Naive thymus-derived CD4-positive, alpha-beta T cell (primary cell): ENCODE measurements at regions not wholly inside any gene's neighbourhood (a gene's known extent, or its start where the extent isn't known, plus 50 kb on each side); places are given as distances from the start of the nearest gene placed in this dataset.

Experiments used
- ATAC-seq: fragments of 150-1000 bp; cut with Tn5 transposase; 2 replicates; pipeline ENCODE4 v1.10.0; 2021; ENCODE audit warnings: mild to moderate bottlenecking, moderate library complexity
- CTCF ChIA-PET: fragments of 350-600 bp; sonication (Branson Sonifier 250); formaldehyde crosslinking; loops from one replicate; lab custom pipeline; 2021; ENCODE audit warnings: antibody characterized with exemption; lab: Charles Lee
- POLR2A ChIA-PET: fragments of 350-600 bp; sonication (Branson Sonifier 250); formaldehyde crosslinking; loops from one replicate; lab custom pipeline; 2021; ENCODE audit warnings: antibody characterized with exemption, inconsistent platforms; lab: Charles Lee
- DNase-seq, 9 donors: peaks; one replicate each; pipeline versions ENCODE4 v3.0.0 to v3.0.0-alpha.2; 2020 to 2022; ENCODE audit warnings: mixed read lengths in 1 of 9
- H3K27ac ChIP-seq: one replicate; pipeline ENCODE4 v1.7.0; 2013; ENCODE audit warnings: mild to moderate bottlenecking, low read depth, low read length, moderate library complexity
- H3K27me3 ChIP-seq, 2 donors: one replicate each; pipeline ENCODE4 v1.7.0; 2013; ENCODE audit warnings: low read length in 2 of 2, mild to moderate bottlenecking in 2 of 2, moderate library complexity in 2 of 2; ENCODE audit not compliant: control insufficient read depth in 2 of 2, insufficient read depth in 2 of 2
- H3K36me3 ChIP-seq, 3 experiments: 1 replicate in 2 of 3; 2 replicates in 1 of 3; pipeline ENCODE4 v1.7.0; 2013; ENCODE audit warnings: low read length in 3 of 3, mild to moderate bottlenecking in 3 of 3, moderate library complexity in 1 of 3; ENCODE audit not compliant: insufficient read depth in 3 of 3, control insufficient read depth in 2 of 3
- H3K4me1 ChIP-seq, 2 donors: one replicate each; pipeline ENCODE4 v1.7.0; 2013; ENCODE audit warnings: low read length in 2 of 2, mild to moderate bottlenecking in 2 of 2, moderate library complexity in 1 of 2; ENCODE audit not compliant: control insufficient read depth in 2 of 2, insufficient read depth in 2 of 2
- H3K4me3 ChIP-seq: 2 replicates; pipeline ENCODE4 v1.7.0; 2013; ENCODE audit warnings: mild to moderate bottlenecking, low read length
- H3K9me3 ChIP-seq, 3 experiments: 1 replicate in 2 of 3; 2 replicates in 1 of 3; pipeline ENCODE4 v1.7.0; 2013; ENCODE audit warnings: low read length in 3 of 3; ENCODE audit not compliant: control insufficient read depth in 2 of 3
- H3K27ac Mint-ChIP-seq, 9 donors: one replicate each; pipeline ENCODE4 v1.8.0; 2020 to 2022; ENCODE audit warnings: mixed read lengths in 9 of 9, mild to moderate bottlenecking in 8 of 9, moderate library complexity in 5 of 9, inconsistent platforms in 2 of 9
- H3K27me3 Mint-ChIP-seq, 5 donors: one replicate each; pipeline ENCODE4 v1.8.0; 2021 to 2022; ENCODE audit warnings: mixed read lengths in 5 of 5, mild to moderate bottlenecking in 1 of 5
- H3K36me3 Mint-ChIP-seq, 5 donors: one replicate each; pipeline ENCODE4 v1.8.0; 2020 to 2022; ENCODE audit warnings: mixed read lengths in 5 of 5, mild to moderate bottlenecking in 3 of 5, inconsistent platforms in 1 of 5
- H3K4me1 Mint-ChIP-seq, 7 donors: one replicate each; pipeline ENCODE4 v1.8.0; 2020 to 2022; ENCODE audit warnings: mixed read lengths in 7 of 7, mild to moderate bottlenecking in 3 of 7, inconsistent platforms in 1 of 7
- H3K4me3 Mint-ChIP-seq, 10 donors: one replicate each; pipeline ENCODE4 v1.8.0; 2020 to 2022; ENCODE audit warnings: mild to moderate bottlenecking in 10 of 10, mixed read lengths in 10 of 10, moderate library complexity in 6 of 10, inconsistent platforms in 2 of 10
- H3K9me3 Mint-ChIP-seq, 11 donors: one replicate each; pipeline ENCODE4 v1.8.0; 2020 to 2022; ENCODE audit warnings: mixed read lengths in 11 of 11, mild to moderate bottlenecking in 4 of 11, inconsistent platforms in 1 of 11, moderate library complexity in 1 of 11
- intact Hi-C, 2 donors: fragments of 100-400 bp; cut with micrococcal nuclease; formaldehyde crosslinking; loops; one replicate each; pipeline ENCODE4 v1.15.1; 2023

- CTCF ChIA-PET, result no interaction called here
- POLR2A ChIA-PET, result no interaction called here
- no peaks in the 10 kb centered on the region for H3K27me3 ChIP-seq
- peaks cover 0 to 7% (median 2%) of the 10 kb centered on the region in 11 donors for H3K9me3 Mint-ChIP-seq
- no peak overlapping the region for H3K27ac Mint-ChIP-seq
- H3K27ac ChIP-seq, result no peak overlapping the region
- no peak overlapping the region for H3K4me3 ChIP-seq
- peaks cover 2 to 33% (median 28%) of the 10 kb centered on the region in 5 donors for H3K27me3 Mint-ChIP-seq
- H3K4me1 ChIP-seq, result no peaks in the 10 kb centered on the region
- intact Hi-C loops, result no loop called here
- H3K36me3 ChIP-seq, result no peaks in the 10 kb centered on the region
- no peaks in the 10 kb centered on the region for H3K36me3 Mint-ChIP-seq
- DNase-seq (no peak), ATAC-seq (no peak)
- H3K9me3 ChIP-seq, result no peaks in the 10 kb centered on the region
- H3K4me3 Mint-ChIP-seq, result no peak overlapping the region
- H3K4me1 Mint-ChIP-seq, result no peaks in the 10 kb centered on the region
Observed at GRCh38 chr3:43795491-43795890, 104.8 kb downstream of the ABHD5 start.

GRCh38 chr3:43796041-43796596, 105.4 kb downstream of the ABHD5 start:
- no peak for DNase-seq
- H3K36me3 Mint-ChIP-seq, result no peaks in the 10 kb centered on the region
- Histone ChIP-seq H3K36me3 (no peaks in the 10 kb centered on the region), H3K4me1 (no peaks in the 10 kb centered on the region), H3K9me3 (no peaks in the 10 kb centered on the region), H3K27ac (no peak overlapping the region), H3K27me3 (no peaks in the 10 kb centered on the region), H3K4me3 (no peak overlapping the region)
- H3K27ac Mint-ChIP-seq, result no peak overlapping the region
- no peaks in the 10 kb centered on the region for H3K4me1 Mint-ChIP-seq
- peaks cover 0 to 9% (median 2%) of the 10 kb centered on the region in 11 donors for H3K9me3 Mint-ChIP-seq
- ChIA-PET CTCF (no interaction called here), POLR2A (no interaction called here)
- H3K4me3 Mint-ChIP-seq, result no peak overlapping the region
- intact Hi-C loops, result no loop called here
- ATAC-seq, result no peak
- H3K27me3 Mint-ChIP-seq, result peaks cover 2 to 27% (median 24%) of the 10 kb centered on the region in 5 donors

GRCh38 chr3:43797794-43798193, 107.1 kb downstream of the ABHD5 start:
- H3K36me3 ChIP-seq, result no peaks in the 10 kb centered on the region

GRCh38 chr3:43810797-43811196, 120.1 kb downstream of the ABHD5 start:
- no peaks in the 10 kb centered on the region for H3K36me3 Mint-ChIP-seq
- ChIA-PET POLR2A (no interaction called here), CTCF (interaction anchor here (0.7 kb wide), 1 partner anchor 979 kb away, joined by 3 read pairs; no protein-coding TSS in a partner anchor)
- Histone ChIP-seq H3K4me3 (no peak overlapping the region), H3K36me3 (no peaks in the 10 kb centered on the region), H3K27me3 (no peaks in the 10 kb centered on the region), H3K27ac (no peak overlapping the region), H3K4me1 (no peaks in the 10 kb centered on the region), H3K9me3 (no peaks in the 10 kb centered on the region)
- intact Hi-C loops, result no loop called here
- no peaks in the 10 kb centered on the region for H3K4me1 Mint-ChIP-seq
- no peak overlapping the region for H3K4me3 Mint-ChIP-seq
- DNase-seq, result no peak
- H3K27ac Mint-ChIP-seq, result peak overlapping the region in 1 of 9 donors; percentile 38
- peaks cover 11 to 27% (median 21%) of the 10 kb centered on the region in 5 donors for H3K27me3 Mint-ChIP-seq
- H3K9me3 Mint-ChIP-seq, result peaks cover 0 to 5% (median 2%) of the 10 kb centered on the region in 11 donors
- no peak for ATAC-seq

More at GRCh38 chr3:43797794-43798193, 107.1 kb downstream of the ABHD5 start:
- Histone ChIP-seq H3K4me1 (no peaks in the 10 kb centered on the region), H3K4me3 (no peak overlapping the region), H3K9me3 (no peaks in the 10 kb centered on the region), H3K27me3 (no peaks in the 10 kb centered on the region), H3K27ac (no peak overlapping the region)
- POLR2A ChIA-PET, result no interaction called here
- H3K27ac Mint-ChIP-seq, result no peak overlapping the region
- H3K36me3 Mint-ChIP-seq, result no peaks in the 10 kb centered on the region
- H3K27me3 Mint-ChIP-seq, result peaks cover 2 to 22% (median 19%) of the 10 kb centered on the region in 5 donors
- peaks cover 0 to 17% (median 4%) of the 10 kb centered on the region in 11 donors for H3K9me3 Mint-ChIP-seq
- H3K4me1 Mint-ChIP-seq, result no peaks in the 10 kb centered on the region
- ATAC-seq (no peak), DNase-seq (no peak)
- intact Hi-C loops, result no loop called here
- CTCF ChIA-PET, result no interaction called here
- H3K4me3 Mint-ChIP-seq, result no peak overlapping the region

- intact Hi-C loops, result no loop called here
- no peak overlapping the region for H3K4me3 Mint-ChIP-seq
- H3K9me3 Mint-ChIP-seq, result peaks cover 0 to 4% (median 0%) of the 10 kb centered on the region in 11 donors
- no peaks in the 10 kb centered on the region for H3K36me3 Mint-ChIP-seq
- no peak overlapping the region for H3K27ac ChIP-seq
- H3K27me3 Mint-ChIP-seq, result peaks cover 0 to 8% (median 0%) of the 10 kb centered on the region in 5 donors
- H3K4me1 Mint-ChIP-seq, result no peaks in the 10 kb centered on the region
- no peaks in the 10 kb centered on the region for H3K27me3 ChIP-seq
- H3K4me3 ChIP-seq, result no peak overlapping the region
- no peak for ATAC-seq
- POLR2A ChIA-PET, result no interaction called here
- H3K27ac Mint-ChIP-seq, result no peak overlapping the region
- no peaks in the 10 kb centered on the region for H3K9me3 ChIP-seq
- CTCF ChIA-PET, result no interaction called here
- no peaks in the 10 kb centered on the region for H3K36me3 ChIP-seq
- DNase-seq, result no peak
- no peaks in the 10 kb centered on the region for H3K4me1 ChIP-seq
Observed at GRCh38 chr3:43814461-43814860, 123.7 kb downstream of the ABHD5 start.

- ChIA-PET CTCF (no interaction called here), POLR2A (no interaction called here)
- Mint-ChIP-seq H3K9me3 (peaks cover 0 to 3% (median 0%) of the 10 kb centered on the region in 11 donors), H3K4me3 (no peak overlapping the region), H3K27ac (no peak overlapping the region), H3K4me1 (no peaks in the 10 kb centered on the region), H3K36me3 (no peaks in the 10 kb centered on the region), H3K27me3 (peaks cover 0 to 8% (median 2%) of the 10 kb centered on the region in 5 donors)
- Histone ChIP-seq H3K9me3 (no peaks in the 10 kb centered on the region), H3K27me3 (no peaks in the 10 kb centered on the region), H3K27ac (no peak overlapping the region), H3K4me3 (no peak overlapping the region), H3K4me1 (no peaks in the 10 kb centered on the region), H3K36me3 (no peaks in the 10 kb centered on the region)
- intact Hi-C loops, result no loop called here
- DNase-seq, result no peak
- ATAC-seq, result no peak
Observed at GRCh38 chr3:43816372-43816771, 125.6 kb downstream of the ABHD5 start.

GRCh38 chr3:43817064-43817463, 126.3 kb downstream of the ABHD5 start:
- intact Hi-C loops, result no loop called here
- CTCF ChIA-PET, result no interaction called here
- Mint-ChIP-seq H3K36me3 (no peaks in the 10 kb centered on the region), H3K27me3 (peaks cover 0 to 8% (median 2%) of the 10 kb centered on the region in 5 donors), H3K9me3 (peaks cover 0 to 3% (median 0%) of the 10 kb centered on the region in 11 donors), H3K27ac (no peak overlapping the region), H3K4me1 (no peaks in the 10 kb centered on the region), H3K4me3 (no peak overlapping the region)
- Histone ChIP-seq H3K4me3 (no peak overlapping the region), H3K4me1 (no peaks in the 10 kb centered on the region), H3K27me3 (no peaks in the 10 kb centered on the region), H3K9me3 (no peaks in the 10 kb centered on the region), H3K36me3 (no peaks in the 10 kb centered on the region), H3K27ac (no peak overlapping the region)
- DNase-seq, result no peak
- POLR2A ChIA-PET, result no interaction called here
- ATAC-seq, result no peak
